ENCODE measurements at regions not wholly inside any gene's neighbourhood (a gene's known extent, or its start where the extent isn't known, plus 50 kb on each side); places are given as distances from the start of the nearest gene placed in this dataset.

DNA sequence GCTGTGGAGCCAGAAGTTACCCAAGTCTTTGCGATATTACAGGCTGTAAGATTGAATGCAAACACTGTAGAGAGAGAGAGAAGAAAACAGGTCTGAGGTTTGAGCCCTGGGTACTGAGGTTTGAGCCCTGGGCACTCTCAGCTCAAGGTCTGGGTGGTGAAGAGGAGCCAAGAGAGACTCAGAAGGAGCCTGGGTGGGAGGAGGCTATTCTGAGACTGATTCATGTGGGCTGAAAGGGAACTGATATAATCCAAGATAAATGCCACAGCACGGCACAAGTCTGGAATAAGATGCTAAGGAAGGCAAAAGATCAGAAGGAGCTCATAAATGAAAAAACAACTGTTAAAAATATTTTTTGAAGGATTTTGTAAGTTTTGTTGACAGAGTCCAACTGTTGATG, 407.6 kb upstream of the HS6ST1 start:
- CTCF ChIA-PET (ENCODE audit: low intra/inter-chr PET ratio) = no interaction called here
- no peaks in the 10 kb centered on the region for H4K20me1 ChIP-seq (replicated peaks; ENCODE audit: control insufficient read depth, insufficient read depth, low read length)
- DNase-seq (ENCODE audit: extremely low read depth in 1 of 4, low spot score in 3 of 4) (no peak), FAIRE-seq (no peak), ATAC-seq (no peak)
- POLR2A ChIA-PET = interaction anchor here (1.7 kb wide), 1 partner anchor 9 kb away, joined by 4 read pairs; no protein-coding TSS in a partner anchor
- H3K4me3 ChIP-seq = no peak overlapping the region
- TF ChIP-seq GTF2F1 (IDR thresholded peaks at IDR 0.05; ENCODE audit: low read depth, low read length) (no peak), GTF2A2 (tag; IDR thresholded peaks at IDR 0.05) (no peak), POLR2AphosphoS2 (IDR thresholded peaks at IDR 0.05; ENCODE audit: low read length) (no peak), ARID2 (IDR thresholded peaks at IDR 0.05) (no peak), MEF2A (IDR thresholded peaks at IDR 0.05; ENCODE audit: control insufficient read depth, low read depth, low read length) (no peak), FOXM1 (IDR thresholded peaks at IDR 0.05; ENCODE audit: low read depth) (no peak), FOXM1 (CRISPR knock-in tag; IDR thresholded peaks at IDR 0.05; ENCODE audit: low read depth) (no peak), TCF3 (CRISPR knock-in tag; IDR thresholded peaks at IDR 0.05) (no peak), NCOA2 (IDR thresholded peaks at IDR 0.05; ENCODE audit: partially characterized antibody in 2 of 2) (no peak), BCL6 (CRISPR knock-in tag; IDR thresholded peaks at IDR 0.05) (no peak)
- TF ChIP-seq, protein P1, sequence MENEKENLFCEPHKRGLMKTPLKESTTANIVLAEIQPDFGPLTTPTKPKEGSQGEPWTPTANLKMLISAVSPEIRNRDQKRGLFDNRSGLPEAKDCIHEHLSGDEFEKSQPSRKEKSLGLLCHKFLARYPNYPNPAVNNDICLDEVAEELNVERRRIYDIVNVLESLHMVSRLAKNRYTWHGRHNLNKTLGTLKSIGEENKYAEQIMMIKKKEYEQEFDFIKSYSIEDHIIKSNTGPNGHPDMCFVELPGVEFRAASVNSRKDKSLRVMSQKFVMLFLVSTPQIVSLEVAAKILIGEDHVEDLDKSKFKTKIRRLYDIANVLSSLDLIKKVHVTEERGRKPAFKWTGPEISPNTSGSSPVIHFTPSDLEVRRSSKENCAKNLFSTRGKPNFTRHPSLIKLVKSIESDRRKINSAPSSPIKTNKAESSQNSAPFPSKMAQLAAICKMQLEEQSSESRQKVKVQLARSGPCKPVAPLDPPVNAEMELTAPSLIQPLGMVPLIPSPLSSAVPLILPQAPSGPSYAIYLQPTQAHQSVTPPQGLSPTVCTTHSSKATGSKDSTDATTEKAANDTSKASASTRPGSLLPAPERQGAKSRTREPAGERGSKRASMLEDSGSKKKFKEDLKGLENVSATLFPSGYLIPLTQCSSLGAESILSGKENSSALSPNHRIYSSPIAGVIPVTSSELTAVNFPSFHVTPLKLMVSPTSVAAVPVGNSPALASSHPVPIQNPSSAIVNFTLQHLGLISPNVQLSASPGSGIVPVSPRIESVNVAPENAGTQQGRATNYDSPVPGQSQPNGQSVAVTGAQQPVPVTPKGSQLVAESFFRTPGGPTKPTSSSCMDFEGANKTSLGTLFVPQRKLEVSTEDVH (IDR thresholded peaks at IDR 0.05; ENCODE audit: low read depth, partially characterized antibody) = no peak
- H3K4me1 ChIP-seq (replicated peaks in 1 of 2; ENCODE audit: control insufficient read depth in 2 of 2, insufficient read depth in 2 of 2, low read length in 2 of 2) = no peaks in the 10 kb centered on the region
- H2AFZ ChIP-seq (ENCODE audit: low read depth, low read length) = no peak overlapping the region
- intact Hi-C loops (cut with micrococcal nuclease) = no loop called here
- H3K9me1 ChIP-seq (ENCODE audit: control insufficient read depth, insufficient read depth, low read length) = no peaks in the 10 kb centered on the region
- no peaks in the 10 kb centered on the region for H3K36me3 ChIP-seq (ENCODE audit: control insufficient read depth, insufficient read depth, low read length)
- no peak overlapping the region for H3K27ac ChIP-seq (ENCODE audit: extremely low read depth, low read depth, low read length)
- peaks cover 0 to 7% of the 10 kb centered on the region in 2 experiments; a peak in 1 of 5 replicates for H3K27me3 ChIP-seq (ENCODE audit: control insufficient read depth in 2 of 2, insufficient read depth in 2 of 2, low read length in 2 of 2)
- H3K4me2 ChIP-seq (ENCODE audit: insufficient read depth, low read length) = no peak overlapping the region
- no peak overlapping the region for H3K9ac ChIP-seq (ENCODE audit: insufficient read depth in 1 of 2, low read depth in 2 of 2, low read length in 2 of 2)
- 4% methylated on average over 2 of the region's 2 CpGs for WGBS (ENCODE audit: insufficient coverage, low coverage, missing lambda C conversion rate)
- in situ Hi-C loops (cut with MboI) = no loop called here
- no peaks in the 10 kb centered on the region for H3K9me3 ChIP-seq (replicated peaks; ENCODE audit: control insufficient read depth, insufficient read depth, low read depth, low read length)
- no peaks in the 10 kb centered on the region for H3K79me2 ChIP-seq (ENCODE audit: control insufficient read depth, insufficient read depth, low read length)
- BruUV-seq (replicated peaks) = no TSS peak
